H1 (cell line): ENCODE measurements at regions not wholly inside any gene's neighbourhood (a gene's known extent, or its start where the extent isn't known, plus 50 kb on each side); places are given as distances from the start of the nearest gene placed in this dataset.
A peak's percentile ranks its signal among the peaks of the same experiment; 100 is the strongest.

Experiments used
- CTCF ChIA-PET: fragments of 300-600 bp; sonication (Branson Sonifier 250); formaldehyde crosslinking; loops from one replicate; lab custom pipeline; 2021; ENCODE audit not compliant: partially characterized antibody; lab: Charles Lee
- POLR2A ChIA-PET: fragments of 300-600 bp; sonication (Branson Sonifier 250); formaldehyde crosslinking; loops from one replicate; lab custom pipeline; 2021; ENCODE audit warnings: inconsistent platforms; ENCODE audit not compliant: partially characterized antibody; lab: Charles Lee
- DNase-seq, 2 experiments: peaks; one replicate each; pipeline versions ENCODE4 v3.0.0 to v3.0.0-alpha.2; 2010 to 2022; ENCODE audit warnings: low spot score in 2 of 2, low read depth in 1 of 2, mixed read lengths in 1 of 2
- FAIRE-seq: peaks from 2 replicates; lab custom pipeline; 2011; peaks lifted over from hg19 to GRCh38; lab: Jason Lieb, UNC
- H2AFZ ChIP-seq: 2 replicates; pipeline ENCODE4 v1.8.1; 2012; ENCODE audit warnings: low read length, inconsistent platforms
- H2AK5ac ChIP-seq: 2 replicates; pipeline ENCODE4 v1.6.1; 2013; ENCODE audit warnings: low read depth, low read length
- H2BK120ac ChIP-seq: replicated peaks from 2 replicates; pipeline ENCODE3; 2013; ENCODE audit warnings: low read depth, low read length, inconsistent platforms
- H2BK12ac ChIP-seq: 2 replicates; pipeline ENCODE4 v1.6.1; 2013; ENCODE audit warnings: low read depth, low read length
- H2BK15ac ChIP-seq: 2 replicates; pipeline ENCODE4 v1.6.1; 2013; ENCODE audit warnings: low read length
- H2BK20ac ChIP-seq: 2 replicates; pipeline ENCODE4 v1.6.1; 2013; ENCODE audit warnings: low read length
- H2BK5ac ChIP-seq: 2 replicates; pipeline ENCODE4 v1.6.1; 2013; ENCODE audit warnings: low read depth, low read length
- H3K14ac ChIP-seq: 2 replicates; pipeline ENCODE4 v1.6.1; 2013; ENCODE audit warnings: inconsistent platforms; ENCODE audit not compliant: insufficient read length
- H3K18ac ChIP-seq: 2 replicates; pipeline ENCODE4 v1.6.1; 2013; ENCODE audit warnings: low read length; ENCODE audit errors: extremely low read depth
- H3K23ac ChIP-seq: 2 replicates; pipeline ENCODE4 v1.6.1; 2013; ENCODE audit warnings: inconsistent platforms; ENCODE audit not compliant: insufficient read length
- H3K23me2 ChIP-seq: 2 replicates; pipeline ENCODE4 v1.6.1; 2013; ENCODE audit warnings: low read depth, low read length
- H3K27ac ChIP-seq: 2 replicates; pipeline ENCODE4 v1.6.1; 2011; ENCODE audit warnings: low read depth, low read length, inconsistent platforms
- H3K27me3 ChIP-seq, 4 experiments: replicated peaks in 1 of 4; 1 replicate in 1 of 4; 2 replicates in 3 of 4; pipeline versions ENCODE4 v1.6.1 to v1.8.1; 2011 to 2013; ENCODE audit warnings: low read length in 3 of 4, mild to moderate bottlenecking in 3 of 4, inconsistent platforms in 2 of 4, mixed read lengths in 2 of 4, moderate library complexity in 1 of 4; ENCODE audit not compliant: control insufficient read depth in 3 of 4, insufficient read depth in 3 of 4; ENCODE audit errors: extremely low read depth in 1 of 4
- H3K36me3 ChIP-seq, 4 experiments: 2 replicates each; pipeline versions ENCODE4 v1.6.1 to v1.8.1; 2011 to 2013; ENCODE audit warnings: mild to moderate bottlenecking in 4 of 4, low read length in 3 of 4, moderate library complexity in 2 of 4, control low read depth in 1 of 4, inconsistent platforms in 1 of 4; ENCODE audit not compliant: insufficient read depth in 4 of 4, control insufficient read depth in 2 of 4
- H3K4ac ChIP-seq: replicated peaks from 2 replicates; pipeline ENCODE3; 2013; ENCODE audit warnings: low read length, low read depth, mixed read lengths, inconsistent platforms; ENCODE audit not compliant: insufficient read length
- H3K4me1 ChIP-seq, 4 experiments: replicated peaks in 1 of 4; 1 replicate in 1 of 4; 2 replicates in 3 of 4; pipeline versions ENCODE4 v1.6.1 to v1.8.1; 2011 to 2013; ENCODE audit warnings: low read length in 3 of 4, inconsistent platforms in 2 of 4, mixed read lengths in 1 of 4; ENCODE audit not compliant: insufficient read depth in 4 of 4, control insufficient read depth in 3 of 4
- H3K4me2 ChIP-seq, 2 experiments: 2 replicates each; pipeline versions ENCODE4 v1.6.1 to v1.8.1; 2011 to 2013; ENCODE audit warnings: low read depth in 2 of 2, low read length in 2 of 2, control low read depth in 1 of 2, inconsistent platforms in 1 of 2, mild to moderate bottlenecking in 1 of 2; ENCODE audit not compliant: insufficient read depth in 1 of 2
- H3K4me3 ChIP-seq, 4 experiments: fragments of 200-600, 300-600 bp in 1 of 4; sonication (generic), shearing (Covaris generic), sonication (Bioruptor Twin) in 1 of 4; 2 replicates each; pipeline versions ENCODE4 v1.5.1 to v1.8.1; 2011 to 2016; ENCODE audit warnings: low read length in 4 of 4, low read depth in 3 of 4, control low read depth in 2 of 4, inconsistent platforms in 2 of 4, mild to moderate bottlenecking in 2 of 4, mixed read lengths in 1 of 4, moderate library complexity in 1 of 4; ENCODE audit not compliant: insufficient read depth in 2 of 4; ENCODE audit errors: extremely low read depth in 1 of 4
- H3K56ac ChIP-seq: replicated peaks from 2 replicates; pipeline ENCODE3; 2013; ENCODE audit warnings: low read depth, mild to moderate bottlenecking, mixed read lengths, low read length, inconsistent platforms; ENCODE audit not compliant: insufficient read length
- H3K79me1 ChIP-seq: 2 replicates; pipeline ENCODE4 v1.6.1; 2013; ENCODE audit warnings: low read depth, low read length, control low read depth
- H3K79me2 ChIP-seq, 2 experiments: 2 replicates each; pipeline versions ENCODE4 v1.6.1 to v1.8.1; 2012 to 2013; ENCODE audit warnings: low read length in 2 of 2, mild to moderate bottlenecking in 2 of 2, inconsistent platforms in 1 of 2; ENCODE audit not compliant: insufficient read depth in 2 of 2, control insufficient read depth in 1 of 2
- H3K9ac ChIP-seq, 4 experiments: replicated peaks in 1 of 4; 1 replicate in 1 of 4; 2 replicates in 3 of 4; pipeline versions ENCODE4 v1.6.1 to v1.8.1; 2011 to 2013; ENCODE audit warnings: low read depth in 3 of 4, low read length in 3 of 4, control low read depth in 2 of 4, mild to moderate bottlenecking in 2 of 4, moderate library complexity in 2 of 4, inconsistent platforms in 1 of 4; ENCODE audit errors: extremely low read depth in 1 of 4
- H3K9me3 ChIP-seq, 2 experiments: 2 replicates each; pipeline versions ENCODE4 v1.6.1 to v1.8.1; 2012 to 2013; ENCODE audit warnings: mild to moderate bottlenecking in 2 of 2, moderate library complexity in 2 of 2, control low read depth in 1 of 2, inconsistent platforms in 1 of 2, low read depth in 1 of 2, low read length in 1 of 2, mixed read lengths in 1 of 2; ENCODE audit not compliant: insufficient read depth in 2 of 2
- H4K20me1 ChIP-seq, 2 experiments: replicated peaks in 1 of 2; 2 replicates each; pipeline versions ENCODE3 to v1.8.1; 2011 to 2013; ENCODE audit warnings: inconsistent platforms in 2 of 2, low read length in 2 of 2, mild to moderate bottlenecking in 1 of 2; ENCODE audit not compliant: insufficient read depth in 2 of 2, control insufficient read depth in 1 of 2
- H4K5ac ChIP-seq: 2 replicates; pipeline ENCODE4 v1.6.1; 2013; ENCODE audit warnings: low read length, low read depth, mixed read lengths, inconsistent platforms; ENCODE audit not compliant: insufficient read length
- H4K8ac ChIP-seq: 2 replicates; pipeline ENCODE4 v1.8.0; 2013; ENCODE audit warnings: mild to moderate bottlenecking, moderate library complexity, low read length, inconsistent platforms; ENCODE audit not compliant: insufficient read depth; ENCODE audit errors: extremely low read depth
- H4K91ac ChIP-seq: replicated peaks from 2 replicates; pipeline ENCODE3; 2013; ENCODE audit warnings: low read length, mixed read lengths, inconsistent platforms; ENCODE audit not compliant: insufficient read length
- BACH1 ChIP-seq: IDR thresholded peaks from 2 replicates; pipeline ENCODE4 v1.6.1; 2012; ENCODE audit warnings: low read length, improper control_type of control experiment
- CTCF ChIP-seq, 3 experiments: IDR thresholded peaks; 1 replicate in 2 of 3; 2 replicates in 1 of 3; pipeline versions ENCODE4 v1.5.1 to v1.6.1; 2011; ENCODE audit warnings: low read length in 3 of 3, mild to moderate bottlenecking in 3 of 3, inconsistent platforms in 2 of 3, low read depth in 1 of 3, moderate library complexity in 1 of 3; ENCODE audit not compliant: insufficient read depth in 1 of 3; ENCODE audit errors: control extremely low read depth in 1 of 3
- KDM1A ChIP-seq: fragments of 200-600, 300-600 bp; sonication (generic); IDR thresholded peaks from 2 replicates; pipeline ENCODE4 v1.7.1; 2016; ENCODE audit warnings: mild to moderate bottlenecking, low read length, borderline replicate concordance
- POLR2AphosphoS5 ChIP-seq: IDR thresholded peaks from 2 replicates; pipeline ENCODE4 v1.6.1; 2011; ENCODE audit warnings: low read depth, low read length
- RAD21 ChIP-seq, 2 experiments: IDR thresholded peaks in 1 of 2; conservative IDR thresholded peaks in 1 of 2; 2 replicates each; pipeline ENCODE4 v1.6.1; 2011; ENCODE audit warnings: low read depth in 2 of 2, low read length in 2 of 2, improper control_type of control experiment in 1 of 2, inconsistent platforms in 1 of 2, mild to moderate bottlenecking in 1 of 2, moderate library complexity in 1 of 2
- RNF2 ChIP-seq: fragments of 200-900, 300-1000 bp; sonication (generic); IDR thresholded peaks from 2 replicates; pipeline ENCODE4 v1.7.1; 2016; ENCODE audit warnings: borderline replicate concordance, low read depth, mild to moderate bottlenecking, antibody characterized with exemption, low read length; ENCODE audit not compliant: poor library complexity, severe bottlenecking; ENCODE audit errors: missing control alignments
- SIRT6 ChIP-seq: IDR thresholded peaks from one replicate; pipeline ENCODE4 v1.7.1; 2012; ENCODE audit warnings: low read length, inconsistent platforms
- SIX5 ChIP-seq: IDR thresholded peaks from 2 replicates; pipeline ENCODE4 v1.6.1; 2011; ENCODE audit warnings: mild to moderate bottlenecking, low read depth, low read length
- WGBS, 2 experiments: shearing (Covaris generic) in 1 of 2; methylation state at CpG; one replicate each; pipeline versions ENCODE4 v1.1.6 to v1.1.7; 2013 to 2015; ENCODE audit warnings: low lambda C conversion rate in 2 of 2, mixed read lengths in 2 of 2, inconsistent platforms in 1 of 2, low coverage in 1 of 2, missing lambda C conversion rate in 1 of 2; ENCODE audit not compliant: insufficient replicate concordance in 2 of 2, insufficient coverage in 1 of 2, insufficient read length in 1 of 2; ENCODE audit errors: extremely low coverage in 1 of 2, missing lambda C conversion rate in 1 of 2; 5-methylcytosine and 5-hydroxymethylcytosine counted together

- Histone ChIP-seq H3K79me1 (no peaks in the 10 kb centered on the region), H2BK20ac (no peak overlapping the region), H3K23ac (no peak overlapping the region), H3K36me3 (no peaks in the 10 kb centered on the region), H3K79me2 (no peaks in the 10 kb centered on the region), H2BK15ac (no peak overlapping the region), H4K91ac (no peak overlapping the region), H3K56ac (no peak overlapping the region), H3K14ac (no peak overlapping the region), H3K9ac (no peak overlapping the region), H3K9me3 (no peaks in the 10 kb centered on the region), H2AFZ (peak overlapping the region; percentile 86; the same call in 1 of the 2 replicates), H3K23me2 (no peaks in the 10 kb centered on the region; the same call in 1 of the 2 replicates), H4K5ac (no peak overlapping the region), H3K27me3 (no peaks in the 10 kb centered on the region), H3K27ac (no peak overlapping the region), H3K18ac (no peak overlapping the region), H2AK5ac (no peak overlapping the region), H3K4me1 (no peaks in the 10 kb centered on the region), H3K4me2 (no peak overlapping the region), H3K4me3 (no peak overlapping the region), H2BK5ac (no peak overlapping the region), H2BK12ac (no peak overlapping the region), H3K4ac (no peak overlapping the region), H4K20me1 (no peaks in the 10 kb centered on the region), H4K8ac (no peak overlapping the region), H2BK120ac (no peak overlapping the region)
- WGBS, 2 experiments, result 65% methylated on average over 5 of the region's 5 CpGs; no CpG with 5 or more reads in 1 of the 2 experiments
- FAIRE-seq (peak; percentile 57), DNase-seq (peak; percentile 21 to 88)
- ChIA-PET CTCF (interaction anchor here (0.6 to 4.8 kb wide), 39 partner anchors 10 to 695 kb away, joined by 3 to 42 read pairs (median 3); partner anchors contain the start of gene SLC8A1), POLR2A (no interaction called here)
- TF ChIP-seq CTCF (IDR thresholded peaks at IDR 0.05; ENCODE audit: control extremely low read depth in 1 of 3, insufficient read depth in 1 of 3, low read depth in 1 of 3, low read length in 3 of 3) (peak; percentile 48 to 86 (median 73)), KDM1A (no peak), POLR2AphosphoS5 (no peak), RNF2 (no peak), BACH1 (no peak), SIRT6 (no peak), RAD21 (IDR thresholded peaks at IDR 0.05 in 1 of 2, conservative IDR thresholded peaks at IDR 0.05 in 1 of 2; ENCODE audit: low read depth in 2 of 2, low read length in 2 of 2) (peak; percentile 80 to 85), SIX5 (no peak)
These were observed 102.9 kb upstream of the SLC8A1 start for GRCh38 chr2:40554665-40555294.
